Caco-2 (cell line): ENCODE measurements at regions not wholly inside any gene's neighbourhood (a gene's known extent, or its start where the extent isn't known, plus 50 kb on each side); places are given as distances from the start of the nearest gene placed in this dataset.
"Not testable (repeated sequence)": the region's sequence is repeated elsewhere in the genome, so short reads cannot be mapped to it uniquely, and the experiment has no call there.

Experiments
- BruUV-seq: library from RNA; stranded (reverse); fragments of 400-500 nt; replicated peaks from 2 replicates; lab custom pipeline; 2021; lab: Mats Ljungman, UMichigan
- CTCF ChIA-PET: fragments of 300-600 bp; sonication (Branson Sonifier 250); formaldehyde crosslinking; loops from one replicate; lab custom pipeline; 2022; ENCODE audit warnings: antibody characterized with exemption; lab: Charles Lee
- POLR2A ChIA-PET: fragments of 300-600 bp; sonication (Branson Sonifier 250); formaldehyde crosslinking; loops from one replicate; lab custom pipeline; 2022; ENCODE audit warnings: antibody characterized with exemption; lab: Charles Lee
- DNase-seq, 2 experiments: peaks; one replicate each; pipeline versions ENCODE4 v3.0.0 to v3.0.0-alpha.2; 2020 to 2022
- H3K27me3 ChIP-seq: replicated peaks from 2 replicates; pipeline ENCODE4 v1.6.0; 2011; ENCODE audit warnings: low read length; ENCODE audit not compliant: control insufficient read depth, insufficient read depth
- H3K36me3 ChIP-seq: 2 replicates; pipeline ENCODE4 v1.5.1; 2011; ENCODE audit warnings: low read length; ENCODE audit not compliant: control insufficient read depth, insufficient read depth
- H3K4me1 ChIP-seq: fragments of 250-450 bp; sonication (Bioruptor Pico); 2 replicates; pipeline ENCODE4 v1.5.1; 2020; ENCODE audit warnings: mild to moderate bottlenecking
- H3K4me3 ChIP-seq: 2 replicates; pipeline ENCODE4 v1.5.1; 2011; ENCODE audit warnings: low read depth, mild to moderate bottlenecking, control low read depth, low read length
- H3K9me3 ChIP-seq: fragments of 250-450 bp; sonication (Bioruptor Pico); 2 replicates; pipeline ENCODE4 v1.5.1; 2020; ENCODE audit warnings: mild to moderate bottlenecking, moderate library complexity
- H3K27ac Mint-ChIP-seq: one replicate; pipeline ENCODE4 v1.8.0; 2022; ENCODE audit warnings: mixed read lengths; ENCODE audit not compliant: unreplicated experiment
- H3K27me3 Mint-ChIP-seq: one replicate; pipeline ENCODE4 v1.8.0; 2022; ENCODE audit warnings: mixed read lengths; ENCODE audit not compliant: insufficient read depth, unreplicated experiment
- H3K36me3 Mint-ChIP-seq: one replicate; pipeline ENCODE4 v1.8.0; 2022; ENCODE audit warnings: mild to moderate bottlenecking, mixed read lengths; ENCODE audit not compliant: insufficient read depth, unreplicated experiment
- H3K4me1 Mint-ChIP-seq: one replicate; pipeline ENCODE4 v1.8.0; 2022; ENCODE audit warnings: low read depth, mixed read lengths; ENCODE audit not compliant: unreplicated experiment
- H3K4me3 Mint-ChIP-seq: one replicate; pipeline ENCODE4 v1.8.0; 2022; ENCODE audit warnings: mild to moderate bottlenecking, moderate library complexity, mixed read lengths; ENCODE audit not compliant: unreplicated experiment
- H3K9me3 Mint-ChIP-seq: one replicate; pipeline ENCODE4 v1.8.0; 2022; ENCODE audit warnings: mixed read lengths; ENCODE audit not compliant: unreplicated experiment
- intact Hi-C: fragments of 100-400 bp; cut with micrococcal nuclease; formaldehyde crosslinking; loops from one replicate; pipeline ENCODE4 v1.10.0; 2022; ENCODE audit not compliant: unreplicated experiment
- TF ChIP-seq, protein P1 (sequence below), 2 experiments: fragments of 200-600 bp in 1 of 2; IDR thresholded peaks; 1 replicate in 1 of 2; 2 replicates in 1 of 2; pipeline versions ENCODE4 v1.5.1 to v1.8.0; 2011 to 2022; ENCODE audit warnings: antibody characterized with exemption in 1 of 2, control low read depth in 1 of 2, inconsistent platforms in 1 of 2, low read depth in 1 of 2, low read length in 1 of 2, mild to moderate bottlenecking in 1 of 2, moderate library complexity in 1 of 2; ENCODE audit not compliant: insufficient read depth in 1 of 2, severe bottlenecking in 1 of 2, unreplicated experiment in 1 of 2

DNA sequence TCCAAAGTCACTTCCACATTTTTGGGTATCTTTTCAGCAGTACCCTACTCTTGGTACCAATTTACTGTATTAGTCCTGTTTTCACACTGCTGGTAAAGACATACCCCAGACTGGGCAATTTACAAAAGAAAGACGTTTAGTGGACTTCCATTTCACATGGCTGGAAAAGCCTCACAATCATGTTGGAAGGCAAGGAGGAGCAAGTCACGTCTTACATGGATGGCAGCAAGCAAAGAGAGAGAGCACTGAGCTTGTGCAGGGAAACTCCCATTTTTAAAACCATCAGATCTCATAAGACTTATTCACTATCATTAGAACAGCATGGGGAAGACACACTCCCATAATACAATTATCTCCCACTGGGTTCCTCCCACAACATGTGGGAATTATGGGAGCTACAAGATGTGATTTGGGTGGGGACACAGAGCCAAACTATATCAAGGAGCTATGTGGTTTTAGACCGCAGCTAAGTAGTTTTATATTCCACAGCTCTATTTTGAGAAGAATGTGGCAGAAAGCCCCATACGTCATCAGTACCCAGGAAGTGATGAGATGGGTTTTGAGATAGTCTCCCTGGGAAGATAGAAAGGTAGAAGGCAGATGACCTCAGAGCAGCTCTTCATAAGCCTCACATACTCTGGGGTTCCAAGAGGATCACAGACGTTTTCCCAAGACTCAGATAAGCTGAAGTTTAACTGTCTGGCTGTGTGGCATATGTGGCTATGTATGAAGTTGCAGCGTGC, 96.3 kb downstream of the APIP start:
- TF ChIP-seq, protein P1, sequence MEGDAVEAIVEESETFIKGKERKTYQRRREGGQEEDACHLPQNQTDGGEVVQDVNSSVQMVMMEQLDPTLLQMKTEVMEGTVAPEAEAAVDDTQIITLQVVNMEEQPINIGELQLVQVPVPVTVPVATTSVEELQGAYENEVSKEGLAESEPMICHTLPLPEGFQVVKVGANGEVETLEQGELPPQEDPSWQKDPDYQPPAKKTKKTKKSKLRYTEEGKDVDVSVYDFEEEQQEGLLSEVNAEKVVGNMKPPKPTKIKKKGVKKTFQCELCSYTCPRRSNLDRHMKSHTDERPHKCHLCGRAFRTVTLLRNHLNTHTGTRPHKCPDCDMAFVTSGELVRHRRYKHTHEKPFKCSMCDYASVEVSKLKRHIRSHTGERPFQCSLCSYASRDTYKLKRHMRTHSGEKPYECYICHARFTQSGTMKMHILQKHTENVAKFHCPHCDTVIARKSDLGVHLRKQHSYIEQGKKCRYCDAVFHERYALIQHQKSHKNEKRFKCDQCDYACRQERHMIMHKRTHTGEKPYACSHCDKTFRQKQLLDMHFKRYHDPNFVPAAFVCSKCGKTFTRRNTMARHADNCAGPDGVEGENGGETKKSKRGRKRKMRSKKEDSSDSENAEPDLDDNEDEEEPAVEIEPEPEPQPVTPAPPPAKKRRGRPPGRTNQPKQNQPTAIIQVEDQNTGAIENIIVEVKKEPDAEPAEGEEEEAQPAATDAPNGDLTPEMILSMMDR (IDR thresholded peaks at IDR 0.05; ENCODE audit: insufficient read depth in 1 of 2, low read depth in 1 of 2, low read length in 1 of 2, severe bottlenecking in 1 of 2, unreplicated experiment in 1 of 2) = no peak
- peaks cover 4% of the 10 kb centered on the region for H3K4me1 ChIP-seq
- H3K9me3 ChIP-seq = peaks cover 5% of the 10 kb centered on the region; the same call in 1 of the 2 replicates
- Mint-ChIP-seq H3K27me3 (no peaks in the 10 kb centered on the region), H3K27ac (no peak overlapping the region), H3K9me3 (peaks cover 13% of the 10 kb centered on the region), H3K4me1 (no peaks in the 10 kb centered on the region), H3K36me3 (no peaks in the 10 kb centered on the region), H3K4me3 (no peak overlapping the region)
- intact Hi-C loops = no loop called here
- DNase-seq = no peak
- H3K27me3 ChIP-seq = no peaks in the 10 kb centered on the region
- CTCF ChIA-PET = no interaction called here
- no TSS peak for BruUV-seq
- H3K4me3 ChIP-seq = no peak overlapping the region
- POLR2A ChIA-PET = no interaction called here
- H3K36me3 ChIP-seq = no peaks in the 10 kb centered on the region; the same call in 1 of the 2 replicates

DNA sequence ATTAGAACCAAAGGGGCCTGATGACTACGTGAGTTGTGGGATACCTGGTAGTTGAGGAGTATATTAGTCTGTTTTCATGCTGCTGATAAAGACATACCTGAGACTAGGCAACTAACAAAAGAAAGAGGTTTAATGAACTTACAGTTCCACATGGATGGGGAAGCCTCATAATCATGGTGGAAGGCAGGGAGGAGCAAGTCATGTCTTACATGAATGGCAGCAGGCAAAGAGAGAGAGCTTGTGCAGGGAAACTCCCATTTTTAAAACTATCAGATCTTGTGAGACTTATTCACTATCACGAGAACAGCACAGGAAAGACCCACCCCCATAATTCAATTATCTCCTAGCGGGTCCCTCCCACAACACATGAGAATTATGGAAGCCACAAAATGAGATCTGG, 98.4 kb downstream of the APIP start:
- intact Hi-C loops, BruUV-seq, POLR2A ChIA-PET, H3K27ac Mint-ChIP-seq, H3K27me3 ChIP-seq, DNase-seq, H3K4me3 Mint-ChIP-seq, H3K27me3 Mint-ChIP-seq, H3K36me3 ChIP-seq, H3K36me3 Mint-ChIP-seq, H3K9me3 ChIP-seq, CTCF ChIA-PET, H3K4me1 ChIP-seq, H3K4me1 Mint-ChIP-seq, H3K4me3 ChIP-seq: not testable (repeated sequence)
- peaks cover 17% of the 10 kb centered on the region for H3K9me3 Mint-ChIP-seq

DNA sequence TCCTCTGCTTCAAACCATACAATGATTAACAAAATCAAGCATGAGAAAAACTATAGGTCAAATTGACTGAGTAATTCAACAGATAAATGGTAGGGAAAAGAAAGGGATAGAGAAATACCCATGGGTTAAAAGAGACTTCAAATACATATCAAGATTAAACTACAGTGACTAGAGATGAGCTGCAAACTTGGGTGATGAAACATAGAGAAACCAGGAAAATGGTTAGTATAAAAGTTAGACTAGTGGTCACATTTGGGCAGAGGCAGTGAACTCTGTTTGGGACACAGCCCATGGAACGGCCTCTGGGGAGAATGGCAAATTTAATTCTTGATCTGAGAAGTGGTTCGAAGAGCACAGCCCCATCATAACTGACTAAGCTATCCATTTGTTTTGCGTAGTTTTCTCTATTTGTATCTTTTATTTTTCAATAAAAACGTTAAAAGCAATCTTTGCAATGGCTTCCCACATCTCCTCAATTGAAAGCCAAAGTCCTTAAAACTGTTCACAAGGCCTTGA, 99.4 kb downstream of the APIP start:
- Histone ChIP-seq H3K9me3 (peaks cover 5% of the 10 kb centered on the region; the same call in 1 of the 2 replicates), H3K27me3 (no peaks in the 10 kb centered on the region), H3K4me3 (no peak overlapping the region), H3K4me1 (no peaks in the 10 kb centered on the region), H3K36me3 (no peaks in the 10 kb centered on the region)
- TF ChIP-seq, protein P1 (IDR thresholded peaks at IDR 0.05; ENCODE audit: insufficient read depth in 1 of 2, low read depth in 1 of 2, low read length in 1 of 2, severe bottlenecking in 1 of 2, unreplicated experiment in 1 of 2) = no peak
- no peak overlapping the region for H3K27ac Mint-ChIP-seq
- BruUV-seq = no TSS peak
- POLR2A ChIA-PET = no interaction called here
- H3K4me1 Mint-ChIP-seq = no peaks in the 10 kb centered on the region
- no peak overlapping the region for H3K4me3 Mint-ChIP-seq
- intact Hi-C loops = no loop called here
- DNase-seq = no peak
- H3K9me3 Mint-ChIP-seq = peaks cover 21% of the 10 kb centered on the region
- H3K27me3 Mint-ChIP-seq = no peaks in the 10 kb centered on the region
- no peaks in the 10 kb centered on the region for H3K36me3 Mint-ChIP-seq
- CTCF ChIA-PET = no interaction called here
